ENCODE measurements at regions not wholly inside any gene's neighbourhood (a gene's known extent, or its start where the extent isn't known, plus 50 kb on each side); places are given as distances from the start of the nearest gene placed in this dataset.

DNA sequence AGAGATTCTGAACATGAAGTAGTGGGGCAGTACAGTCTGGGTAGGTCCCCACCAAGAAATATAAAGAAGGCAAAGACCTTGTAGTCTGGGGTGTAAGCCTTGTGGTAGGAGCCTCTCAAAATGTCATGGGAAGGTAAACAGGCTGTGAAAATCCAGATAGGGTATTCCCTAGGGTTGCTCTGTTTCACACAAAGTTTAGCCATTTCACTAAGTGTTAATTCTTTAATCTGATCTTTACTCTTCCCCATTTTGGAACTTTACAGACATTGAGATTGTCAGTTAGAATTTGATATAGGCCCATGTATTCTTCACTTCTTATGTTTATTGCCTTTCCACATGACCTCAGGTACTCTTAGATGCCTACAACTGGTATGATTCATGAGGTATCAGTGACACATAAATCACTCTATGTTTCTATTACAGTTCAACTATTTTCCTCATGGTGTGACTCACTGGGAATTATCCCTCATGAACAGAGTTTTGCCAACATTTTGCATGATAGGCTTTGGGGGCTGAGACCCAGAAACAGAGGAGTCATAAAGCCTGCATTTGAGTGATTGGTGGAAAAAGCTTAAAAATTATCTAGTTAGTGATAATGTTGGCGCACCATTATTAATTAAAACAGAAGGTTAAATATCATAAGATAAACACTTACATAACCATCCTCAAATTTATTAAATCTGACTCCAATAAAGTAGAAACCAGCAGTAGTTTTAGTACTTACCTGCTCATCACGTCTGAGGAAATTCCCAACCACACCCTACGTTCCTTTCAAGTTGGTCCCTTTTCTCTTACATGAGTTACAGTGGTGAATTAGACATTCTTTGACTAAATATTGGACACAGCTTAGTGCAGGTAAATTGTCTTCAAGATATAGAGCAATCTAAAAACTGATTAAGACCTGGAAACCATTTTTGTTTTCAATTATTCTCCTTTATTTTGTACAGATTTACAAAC is 399.8 kb upstream of the MEF2C start:
- no peaks in the 10 kb centered on the region for H3K27me3 ChIP-seq (ENCODE audit: insufficient read depth, low read length)
- intact Hi-C loops (cut with micrococcal nuclease): no loop called here
- no peak overlapping the region for H3K4me3 ChIP-seq (ENCODE audit: low read length in 2 of 2)
- DNase-seq: no peak
- ChIA-PET CTCF (ENCODE audit: partially characterized antibody) (no interaction called here), POLR2A (ENCODE audit: partially characterized antibody) (no interaction called here)
- no peak overlapping the region for H3K27ac Mint-ChIP-seq
- H3K4me1 Mint-ChIP-seq: no peaks in the 10 kb centered on the region
- H3K4me3 Mint-ChIP-seq: no peak overlapping the region
- H3K9me3 Mint-ChIP-seq: peaks cover 0 to 7% (median 3%) of the 10 kb centered on the region in 8 donors
- H3K36me3 Mint-ChIP-seq: no peaks in the 10 kb centered on the region
- peaks cover 0 to 1% of the 10 kb centered on the region in 2 donors for H3K27me3 Mint-ChIP-seq
- no peaks in the 10 kb centered on the region for H3K36me3 ChIP-seq (ENCODE audit: insufficient read depth, low read length)
- H3K9me3 ChIP-seq (ENCODE audit: control insufficient read depth in 1 of 2, low read length in 2 of 2): no peaks in the 10 kb centered on the region
- no peak overlapping the region for H3K27ac ChIP-seq (ENCODE audit: low read depth, low read length)
- H3K4me1 ChIP-seq (ENCODE audit: insufficient read depth, low read length): no peaks in the 10 kb centered on the region

DNA sequence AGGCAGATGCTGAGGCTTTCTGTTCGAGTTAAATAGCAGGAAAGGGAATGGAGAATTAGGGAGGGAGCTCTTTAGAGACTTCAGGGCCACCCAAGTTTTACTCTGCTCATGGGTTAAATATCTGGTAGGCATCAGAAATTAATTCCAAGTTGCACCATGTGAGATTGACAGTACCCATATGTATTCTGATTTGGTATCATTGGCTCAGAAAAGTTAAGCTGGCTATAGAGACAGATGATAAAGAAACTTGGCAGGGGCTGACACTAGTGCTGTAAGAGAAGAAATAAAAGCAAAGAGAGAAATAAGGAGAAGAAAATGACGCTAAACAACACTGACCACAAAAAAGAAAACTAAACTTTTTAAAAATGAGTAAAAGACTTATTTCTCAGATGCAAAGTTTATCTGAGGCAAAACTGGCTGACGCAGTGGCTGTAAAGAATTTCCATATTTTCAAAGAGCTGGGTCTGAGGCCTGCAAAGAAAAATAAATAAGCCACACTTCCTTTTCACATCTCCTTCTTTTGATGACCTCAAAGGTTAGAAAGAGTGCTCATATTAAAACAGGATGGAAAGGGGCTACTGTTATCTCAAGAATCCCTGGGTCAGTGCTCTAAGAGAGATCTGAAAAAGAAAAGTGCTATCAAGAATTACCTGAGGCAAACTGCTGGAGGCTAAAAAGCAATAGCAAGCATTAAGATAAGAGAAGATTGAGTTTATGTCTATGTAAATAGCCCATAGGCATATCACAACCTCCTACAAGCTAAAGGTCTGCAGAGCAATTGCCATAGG is 399.0 kb upstream of the MEF2C start:
- Histone ChIP-seq H3K4me3 (ENCODE audit: low read length in 2 of 2) (no peak overlapping the region), H3K27ac (ENCODE audit: low read depth, low read length) (no peak overlapping the region), H3K4me1 (ENCODE audit: insufficient read depth, low read length) (no peaks in the 10 kb centered on the region), H3K36me3 (ENCODE audit: insufficient read depth, low read length) (no peaks in the 10 kb centered on the region), H3K27me3 (ENCODE audit: insufficient read depth, low read length) (no peaks in the 10 kb centered on the region), H3K9me3 (ENCODE audit: control insufficient read depth in 1 of 2, low read length in 2 of 2) (no peaks in the 10 kb centered on the region)
- H3K4me3 Mint-ChIP-seq: no peak overlapping the region
- intact Hi-C loops (cut with micrococcal nuclease): no loop called here
- ChIA-PET POLR2A (ENCODE audit: partially characterized antibody) (no interaction called here), CTCF (ENCODE audit: partially characterized antibody) (no interaction called here)
- H3K4me1 Mint-ChIP-seq: no peaks in the 10 kb centered on the region
- H3K27me3 Mint-ChIP-seq: peaks cover 0 to 1% of the 10 kb centered on the region in 2 donors
- peaks cover 0 to 7% (median 3%) of the 10 kb centered on the region in 8 donors for H3K9me3 Mint-ChIP-seq
- no peak overlapping the region for H3K27ac Mint-ChIP-seq
- H3K36me3 Mint-ChIP-seq: no peaks in the 10 kb centered on the region
- DNase-seq: no peak

DNA sequence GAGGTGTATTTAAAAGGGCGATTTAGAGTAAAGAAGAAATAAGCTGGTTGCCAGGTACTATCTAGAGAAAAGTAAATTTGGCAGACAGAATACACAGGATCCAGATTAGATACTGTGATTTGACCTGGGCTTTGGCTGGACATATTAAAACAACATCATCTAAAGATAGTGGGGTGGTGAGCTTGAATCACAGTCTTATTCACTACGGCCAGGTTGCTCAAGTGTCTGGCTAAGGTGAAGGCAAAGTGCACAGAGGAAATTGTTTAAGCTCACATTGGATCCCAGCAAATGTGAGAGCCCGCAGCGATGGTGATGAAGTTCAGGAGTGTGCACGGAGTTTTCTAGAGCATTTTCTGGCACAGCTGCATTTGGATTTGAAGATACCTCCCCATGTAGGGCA is 398.2 kb upstream of the MEF2C start:
- Histone ChIP-seq H3K4me1 (ENCODE audit: insufficient read depth, low read length) (no peaks in the 10 kb centered on the region), H3K36me3 (ENCODE audit: insufficient read depth, low read length) (no peaks in the 10 kb centered on the region), H3K27me3 (ENCODE audit: insufficient read depth, low read length) (no peaks in the 10 kb centered on the region), H3K27ac (ENCODE audit: low read depth, low read length) (no peak overlapping the region), H3K9me3 (ENCODE audit: control insufficient read depth in 1 of 2, low read length in 2 of 2) (no peaks in the 10 kb centered on the region), H3K4me3 (ENCODE audit: low read length in 2 of 2) (no peak overlapping the region)
- Mint-ChIP-seq H3K4me1 (no peaks in the 10 kb centered on the region), H3K4me3 (no peak overlapping the region), H3K27me3 (peaks cover 0 to 1% of the 10 kb centered on the region in 2 donors), H3K36me3 (no peaks in the 10 kb centered on the region), H3K27ac (no peak overlapping the region), H3K9me3 (peaks cover 0 to 10% (median 5%) of the 10 kb centered on the region in 8 donors)
- intact Hi-C loops (cut with micrococcal nuclease): no loop called here
- ChIA-PET POLR2A (ENCODE audit: partially characterized antibody) (no interaction called here), CTCF (ENCODE audit: partially characterized antibody) (no interaction called here)
- no peak for DNase-seq

DNA sequence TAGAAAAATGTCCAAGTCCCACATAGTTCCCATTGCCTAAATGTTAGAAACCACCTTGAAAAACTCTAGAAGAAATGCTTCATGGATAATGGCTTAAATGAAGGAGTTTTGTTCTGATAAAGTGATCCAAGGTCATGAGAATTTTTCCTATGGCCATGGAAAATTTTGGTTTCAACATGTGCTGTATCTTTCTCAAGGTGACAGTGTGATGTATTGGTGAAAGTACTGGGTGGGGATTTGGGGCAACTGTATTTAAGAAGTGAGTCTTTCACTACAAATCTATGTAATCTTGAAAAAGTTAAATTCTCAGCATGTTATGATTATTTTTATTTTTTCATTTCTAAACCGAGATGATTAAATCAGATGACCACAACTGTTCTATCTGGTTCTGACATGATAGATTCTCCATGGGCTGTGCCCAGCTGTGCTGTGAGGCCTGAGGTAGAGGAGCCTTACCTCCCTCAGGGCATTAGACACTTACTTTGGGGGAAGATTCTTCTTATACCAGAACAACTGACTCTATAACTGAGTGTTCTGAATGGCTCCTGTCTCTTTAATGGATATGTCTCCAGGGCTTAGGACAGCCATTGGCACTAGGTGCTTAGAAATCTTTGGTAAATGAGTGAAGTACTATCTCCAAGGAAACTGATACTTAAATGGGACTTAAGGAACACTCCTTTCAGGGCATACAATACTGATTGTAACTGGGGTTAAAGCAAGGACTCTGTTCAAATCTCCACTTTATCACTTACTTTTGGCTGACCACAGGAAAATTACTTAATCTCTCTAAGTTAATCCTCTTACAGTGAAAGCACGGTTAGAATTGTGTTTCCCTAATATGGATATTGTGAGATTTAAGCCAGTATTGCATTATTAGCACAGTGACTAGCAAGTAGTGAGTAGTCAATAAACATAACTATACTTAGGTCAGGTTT is 397.4 kb upstream of the MEF2C start:
- CTCF ChIA-PET (ENCODE audit: partially characterized antibody): no interaction called here
- Histone ChIP-seq H3K4me3 (ENCODE audit: low read length in 2 of 2) (no peak overlapping the region), H3K4me1 (ENCODE audit: insufficient read depth, low read length) (no peaks in the 10 kb centered on the region), H3K36me3 (ENCODE audit: insufficient read depth, low read length) (no peaks in the 10 kb centered on the region), H3K27me3 (ENCODE audit: insufficient read depth, low read length) (no peaks in the 10 kb centered on the region), H3K9me3 (ENCODE audit: control insufficient read depth in 1 of 2, low read length in 2 of 2) (no peaks in the 10 kb centered on the region), H3K27ac (ENCODE audit: low read depth, low read length) (no peak overlapping the region)
- POLR2A ChIA-PET (ENCODE audit: partially characterized antibody): no interaction called here
- Mint-ChIP-seq H3K4me1 (no peaks in the 10 kb centered on the region), H3K4me3 (no peak overlapping the region), H3K27ac (no peak overlapping the region), H3K27me3 (peaks cover 0 to 1% of the 10 kb centered on the region in 2 donors), H3K9me3 (peaks cover 0 to 10% (median 5%) of the 10 kb centered on the region in 8 donors), H3K36me3 (no peaks in the 10 kb centered on the region)
- intact Hi-C loops (cut with micrococcal nuclease): no loop called here
- DNase-seq: no peak

DNA sequence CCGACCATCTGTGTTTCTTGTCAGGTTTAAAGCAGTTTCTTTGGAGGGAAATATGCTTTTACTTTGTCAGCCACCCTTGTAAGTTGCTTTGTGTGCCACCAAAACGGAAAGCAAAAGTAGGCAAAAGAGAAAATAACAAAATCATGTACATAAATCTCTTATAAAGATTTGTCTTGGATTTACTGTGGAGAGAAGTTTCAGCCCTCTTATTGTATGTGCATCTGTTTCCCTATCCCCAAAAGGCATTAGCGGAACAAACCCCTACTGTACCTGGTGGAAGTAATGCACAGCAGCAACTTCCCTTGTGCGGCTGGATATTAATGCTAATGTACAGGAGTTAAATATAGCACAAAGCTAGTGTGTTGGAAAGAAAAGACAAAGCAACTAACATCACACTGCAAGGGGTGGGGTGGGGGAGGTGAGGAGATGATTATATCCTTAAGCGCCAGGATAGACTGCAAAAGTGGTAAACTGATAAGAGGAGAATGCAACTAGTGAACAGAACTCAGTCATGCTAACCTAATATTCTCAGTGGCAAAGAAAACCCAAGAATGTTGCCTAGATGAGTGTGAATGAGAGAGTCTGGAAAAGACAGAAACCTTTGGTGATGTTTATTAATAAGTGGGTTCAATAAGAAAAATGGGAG is 396.5 kb upstream of the MEF2C start:
- Histone ChIP-seq H3K4me1 (ENCODE audit: insufficient read depth, low read length) (no peaks in the 10 kb centered on the region), H3K27ac (ENCODE audit: low read depth, low read length) (no peak overlapping the region), H3K4me3 (ENCODE audit: low read length in 2 of 2) (no peak overlapping the region), H3K27me3 (ENCODE audit: insufficient read depth, low read length) (no peaks in the 10 kb centered on the region), H3K9me3 (ENCODE audit: control insufficient read depth in 1 of 2, low read length in 2 of 2) (no peaks in the 10 kb centered on the region), H3K36me3 (ENCODE audit: insufficient read depth, low read length) (no peaks in the 10 kb centered on the region)
- intact Hi-C loops (cut with micrococcal nuclease): no loop called here
- ChIA-PET CTCF (ENCODE audit: partially characterized antibody) (no interaction called here), POLR2A (ENCODE audit: partially characterized antibody) (no interaction called here)
- no peak for DNase-seq
- Mint-ChIP-seq H3K27me3 (peaks cover 0 to 1% of the 10 kb centered on the region in 2 donors), H3K4me1 (no peaks in the 10 kb centered on the region), H3K4me3 (no peak overlapping the region), H3K9me3 (peaks cover 0 to 10% (median 5%) of the 10 kb centered on the region in 8 donors), H3K36me3 (no peaks in the 10 kb centered on the region), H3K27ac (no peak overlapping the region)

DNA sequence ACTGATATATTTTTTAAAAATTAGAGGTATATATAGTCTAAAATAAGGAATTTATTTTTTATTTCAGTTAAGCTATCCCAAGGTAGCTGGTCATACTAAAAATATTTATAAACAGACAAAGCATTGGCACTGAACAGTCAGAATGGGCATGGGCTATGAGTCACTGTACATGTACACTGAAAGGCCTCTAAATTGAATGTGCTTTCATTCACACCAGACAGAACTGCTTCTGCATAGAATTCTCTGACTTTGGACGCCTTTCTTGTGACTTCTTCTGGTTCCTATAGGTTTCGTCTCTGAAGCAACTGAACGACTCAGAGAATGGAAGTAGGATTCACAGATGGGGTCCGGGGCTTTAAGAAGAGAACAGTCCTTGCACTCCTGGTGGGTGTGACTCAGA is 394.8 kb upstream of the MEF2C start:
- H3K4me1 ChIP-seq (ENCODE audit: insufficient read depth, low read length): no peaks in the 10 kb centered on the region
- Mint-ChIP-seq H3K9me3 (peaks cover 0 to 10% (median 6%) of the 10 kb centered on the region in 8 donors), H3K4me3 (no peak overlapping the region), H3K27ac (no peak overlapping the region), H3K27me3 (peaks cover 0 to 1% of the 10 kb centered on the region in 2 donors), H3K36me3 (no peaks in the 10 kb centered on the region), H3K4me1 (no peaks in the 10 kb centered on the region)
- no peak overlapping the region for H3K27ac ChIP-seq (ENCODE audit: low read depth, low read length)
- no peaks in the 10 kb centered on the region for H3K36me3 ChIP-seq (ENCODE audit: insufficient read depth, low read length)
- ChIA-PET CTCF (ENCODE audit: partially characterized antibody) (interaction anchor here (1.0 kb wide), 1 partner anchor 24 kb away, joined by 3 read pairs; no protein-coding TSS in a partner anchor), POLR2A (ENCODE audit: partially characterized antibody) (no interaction called here)
- no peaks in the 10 kb centered on the region for H3K27me3 ChIP-seq (ENCODE audit: insufficient read depth, low read length)
- no peak overlapping the region for H3K4me3 ChIP-seq (ENCODE audit: low read length in 2 of 2)
- peaks cover 0 to 4% of the 10 kb centered on the region in 2 donors for H3K9me3 ChIP-seq (ENCODE audit: control insufficient read depth in 1 of 2, low read length in 2 of 2)
- no peak for DNase-seq
- intact Hi-C loops (cut with micrococcal nuclease): no loop called here
